Activated CD4-positive, alpha-beta T cell treated with anti-CD3 and anti-CD28 coated beads, Interleukin-2, amount 10 ng/mL, durations not matched to agents 24 days and 14 days (primary cell): ENCODE measurements at regions not wholly inside any gene's neighbourhood (a gene's known extent, or its start where the extent isn't known, plus 50 kb on each side); places are given as distances from the start of the nearest gene placed in this dataset.

Experiments
- DNase-seq: peaks from one replicate; pipeline ENCODE4 v3.0.0; 2022
- H3K27ac Mint-ChIP-seq: one replicate; pipeline ENCODE4 v1.8.0; 2022; ENCODE audit warnings: mild to moderate bottlenecking, mixed read lengths
- H3K27me3 Mint-ChIP-seq: one replicate; pipeline ENCODE4 v1.8.0; 2022; ENCODE audit warnings: mixed read lengths
- H3K36me3 Mint-ChIP-seq: one replicate; pipeline ENCODE4 v1.8.0; 2022; ENCODE audit warnings: low read depth, mild to moderate bottlenecking, mixed read lengths
- H3K4me1 Mint-ChIP-seq: one replicate; pipeline ENCODE4 v1.8.0; 2021; ENCODE audit warnings: mixed read lengths
- H3K4me3 Mint-ChIP-seq: one replicate; pipeline ENCODE4 v1.8.0; 2022; ENCODE audit warnings: mild to moderate bottlenecking, moderate library complexity, mixed read lengths
- H3K9me3 Mint-ChIP-seq: one replicate; pipeline ENCODE4 v1.8.0; 2021; ENCODE audit warnings: mixed read lengths
- intact Hi-C: fragments of 100-400 bp; cut with micrococcal nuclease; formaldehyde crosslinking; loops from one replicate; pipeline ENCODE4 v1.15.1; 2023

DNA sequence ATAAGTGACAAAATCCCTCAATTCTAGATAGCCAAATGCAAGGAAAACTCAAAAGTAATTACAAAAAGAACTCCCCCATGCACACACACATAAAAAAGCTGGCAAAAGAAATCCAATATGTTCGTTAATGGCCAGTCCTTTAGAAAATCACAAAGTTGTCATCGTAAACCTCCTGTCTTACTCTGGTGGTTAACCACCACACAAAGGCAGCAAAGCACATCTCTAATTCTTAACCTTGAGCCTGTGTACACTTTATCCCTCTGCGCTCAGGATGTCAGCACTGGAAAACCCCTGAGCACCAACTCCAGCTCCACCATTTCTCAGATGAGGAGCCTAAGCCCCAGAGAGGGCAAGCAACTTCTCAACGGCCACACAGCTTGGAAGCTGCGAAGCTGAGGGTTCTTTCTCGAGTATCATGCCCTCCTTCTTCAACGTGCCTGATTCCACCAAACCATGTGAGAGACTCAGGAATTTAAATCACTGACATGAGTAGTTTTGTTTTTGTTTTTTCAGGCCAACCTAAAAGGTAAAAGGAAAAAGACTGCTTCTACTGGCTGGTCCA is 72.5 kb downstream of the C16orf95 start:
- H3K9me3 Mint-ChIP-seq = no peaks in the 10 kb centered on the region
- no peaks in the 10 kb centered on the region for H3K36me3 Mint-ChIP-seq
- no peak for DNase-seq
- peaks cover 4% of the 10 kb centered on the region for H3K27me3 Mint-ChIP-seq
- H3K27ac Mint-ChIP-seq = no peak overlapping the region
- H3K4me3 Mint-ChIP-seq = no peak overlapping the region
- H3K4me1 Mint-ChIP-seq = peaks cover 20% of the 10 kb centered on the region
- intact Hi-C loops = no loop called here

GRCh38 chr16:87245511-87245910 is 71.7 kb downstream of the C16orf95 start:
- intact Hi-C loops = no loop called here
- no peaks in the 10 kb centered on the region for H3K36me3 Mint-ChIP-seq
- H3K4me1 Mint-ChIP-seq = peaks cover 20% of the 10 kb centered on the region
- no peak overlapping the region for H3K27ac Mint-ChIP-seq
- H3K9me3 Mint-ChIP-seq = no peaks in the 10 kb centered on the region
- DNase-seq = no peak
- peaks cover 2% of the 10 kb centered on the region for H3K27me3 Mint-ChIP-seq
- H3K4me3 Mint-ChIP-seq = no peak overlapping the region

DNA sequence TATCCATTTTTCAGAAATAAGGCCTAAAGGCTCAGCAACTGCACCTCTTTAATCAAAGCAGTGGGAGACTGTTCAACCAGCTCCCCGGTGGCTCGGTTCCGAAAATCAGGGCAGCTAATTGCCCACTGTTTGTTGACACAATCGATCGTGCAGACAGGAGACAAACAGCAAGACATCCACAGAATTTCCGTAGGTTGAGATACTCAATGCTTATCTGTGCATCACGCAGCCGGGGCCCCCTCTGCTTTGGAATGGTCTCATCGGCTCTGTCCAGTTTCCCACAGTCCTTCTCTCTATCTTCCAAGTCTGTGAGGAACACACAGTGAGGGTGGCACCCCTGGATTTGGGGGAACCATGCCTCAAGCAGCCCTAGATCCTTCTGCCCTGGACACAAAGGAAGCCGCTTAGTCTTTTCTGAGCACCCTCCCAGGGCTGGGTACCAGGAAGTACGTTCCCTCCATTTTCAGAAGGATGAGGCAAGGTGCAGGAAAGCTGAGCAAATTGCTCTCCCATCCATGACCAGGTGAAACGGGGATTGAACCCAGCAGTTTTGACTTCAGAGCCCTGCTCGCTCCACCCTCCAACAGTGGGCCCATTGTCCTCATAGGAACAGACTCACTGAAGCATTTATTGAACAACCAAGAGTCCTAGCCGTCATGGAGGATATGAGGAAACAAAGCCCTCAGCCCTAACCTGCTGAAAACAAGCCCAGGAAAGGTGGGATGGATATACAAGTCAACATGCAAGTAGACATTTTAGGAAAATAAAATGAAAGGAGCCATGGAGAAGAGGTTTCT is 70.7 kb downstream of the C16orf95 start:
- no peaks in the 10 kb centered on the region for H3K27me3 Mint-ChIP-seq
- intact Hi-C loops = no loop called here

DNA sequence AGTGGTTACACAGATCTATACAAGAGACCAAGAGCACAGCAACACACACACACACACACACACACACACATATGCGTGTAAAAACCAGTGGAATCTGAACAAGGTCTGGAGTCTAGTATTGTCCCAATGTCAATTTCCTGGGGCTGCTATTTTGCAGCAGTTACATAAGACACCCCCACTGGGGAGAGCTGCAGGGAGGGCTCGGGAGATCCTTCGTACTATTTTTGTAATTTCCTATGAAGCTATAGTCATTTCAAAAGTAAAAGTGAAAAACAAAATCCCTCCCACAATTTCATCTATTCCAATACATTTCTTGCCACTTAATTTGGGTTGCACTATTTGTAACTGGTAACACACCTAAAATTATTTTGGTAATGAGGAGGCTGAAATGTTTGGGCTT is 68.5 kb downstream of the C16orf95 start:
- DNase-seq = no peak
- Mint-ChIP-seq H3K27ac (no peak overlapping the region), H3K9me3 (no peaks in the 10 kb centered on the region), H3K4me1 (peaks cover 10% of the 10 kb centered on the region), H3K4me3 (peak overlapping the region; percentile 23), H3K27me3 (no peaks in the 10 kb centered on the region), H3K36me3 (no peaks in the 10 kb centered on the region)
- intact Hi-C loops = no loop called here

More for the DNA sequence above, 70.7 kb downstream of the C16orf95 start:
- Mint-ChIP-seq H3K9me3 (no peaks in the 10 kb centered on the region), H3K36me3 (no peaks in the 10 kb centered on the region), H3K27ac (no peak overlapping the region), H3K4me1 (peaks cover 16% of the 10 kb centered on the region), H3K4me3 (no peak overlapping the region)
- no peak for DNase-seq

DNA sequence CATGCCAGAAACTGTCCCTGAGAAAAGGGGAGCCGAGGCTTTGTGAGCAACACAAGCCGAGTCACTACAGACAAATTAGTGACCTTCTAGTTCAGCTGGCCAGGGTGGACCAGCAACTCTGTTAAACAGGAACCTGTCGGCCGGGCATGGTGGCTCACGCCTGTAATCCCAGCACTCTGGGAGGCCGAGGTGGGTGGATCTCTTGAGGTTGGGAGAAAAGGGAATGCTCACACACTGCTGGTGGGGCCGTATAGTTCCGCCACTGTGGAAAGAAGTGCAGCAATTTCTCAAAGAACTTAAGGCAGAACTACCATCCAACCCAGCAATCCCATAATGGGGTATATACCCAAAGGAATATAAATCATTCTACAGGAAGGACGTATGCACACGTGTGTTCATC is 67.8 kb downstream of the C16orf95 start:
- H3K4me3 Mint-ChIP-seq = no peak overlapping the region
- no peaks in the 10 kb centered on the region for H3K9me3 Mint-ChIP-seq
- DNase-seq = no peak
- peaks cover 10% of the 10 kb centered on the region for H3K4me1 Mint-ChIP-seq
- intact Hi-C loops = no loop called here
- H3K27ac Mint-ChIP-seq = no peak overlapping the region
- H3K27me3 Mint-ChIP-seq = no peaks in the 10 kb centered on the region
- H3K36me3 Mint-ChIP-seq = no peaks in the 10 kb centered on the region

GRCh38 chr16:87250431-87250960 is 66.7 kb downstream of the C16orf95 start:
- Mint-ChIP-seq H3K9me3 (no peaks in the 10 kb centered on the region), H3K27me3 (no peaks in the 10 kb centered on the region), H3K27ac (no peak overlapping the region), H3K4me1 (peaks cover 10% of the 10 kb centered on the region), H3K36me3 (no peaks in the 10 kb centered on the region), H3K4me3 (no peak overlapping the region)
- no peak for DNase-seq
- intact Hi-C loops = no loop called here

GRCh38 chr16:87252269-87252970 is 64.8 kb downstream of the C16orf95 start:
- Mint-ChIP-seq H3K4me1 (peaks cover 10% of the 10 kb centered on the region), H3K27me3 (no peaks in the 10 kb centered on the region), H3K4me3 (no peak overlapping the region), H3K36me3 (no peaks in the 10 kb centered on the region), H3K9me3 (no peaks in the 10 kb centered on the region), H3K27ac (no peak overlapping the region)
- DNase-seq = no peak
- intact Hi-C loops = no loop called here
